Loucy (cell line): ENCODE measurements at regions not wholly inside any gene's neighbourhood (a gene's known extent, or its start where the extent isn't known, plus 50 kb on each side); places are given as distances from the start of the nearest gene placed in this dataset.

Experiments used
- EZH2phosphoT487 ChIP-seq: fragments of 200-600 bp; IDR thresholded peaks from 2 replicates; pipeline ENCODE4 v1.6.1; 2018; ENCODE audit warnings: antibody characterized with exemption, mild to moderate bottlenecking, moderate library complexity, borderline replicate concordance
- TF ChIP-seq, protein P1 (sequence below): fragments of 200-600 bp; sonication (generic); conservative IDR thresholded peaks from 2 replicates; pipeline ENCODE4 v1.5.1; 2014; ENCODE audit warnings: mild to moderate bottlenecking, antibody characterized with exemption, low read length

DNA sequence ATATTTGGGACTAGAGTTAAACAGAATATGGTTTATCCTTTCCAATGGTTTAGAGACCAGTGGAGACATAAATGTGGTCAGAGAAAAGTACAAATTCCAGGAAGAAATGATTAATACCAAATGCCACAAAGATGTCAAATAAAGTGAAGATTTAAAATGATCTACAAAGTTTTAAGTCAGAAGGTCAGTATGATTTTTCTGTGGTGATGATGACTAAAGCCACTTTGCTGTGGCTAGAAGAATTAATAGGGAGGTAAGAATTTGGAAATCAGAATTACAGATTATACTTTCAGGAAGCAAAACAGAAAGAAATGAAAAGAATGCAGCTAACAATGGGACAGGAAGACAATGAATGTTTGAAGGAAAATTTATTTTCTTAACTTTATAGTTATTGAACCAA is 91.5 kb upstream of the CDH7 start:
- TF ChIP-seq, protein P1, sequence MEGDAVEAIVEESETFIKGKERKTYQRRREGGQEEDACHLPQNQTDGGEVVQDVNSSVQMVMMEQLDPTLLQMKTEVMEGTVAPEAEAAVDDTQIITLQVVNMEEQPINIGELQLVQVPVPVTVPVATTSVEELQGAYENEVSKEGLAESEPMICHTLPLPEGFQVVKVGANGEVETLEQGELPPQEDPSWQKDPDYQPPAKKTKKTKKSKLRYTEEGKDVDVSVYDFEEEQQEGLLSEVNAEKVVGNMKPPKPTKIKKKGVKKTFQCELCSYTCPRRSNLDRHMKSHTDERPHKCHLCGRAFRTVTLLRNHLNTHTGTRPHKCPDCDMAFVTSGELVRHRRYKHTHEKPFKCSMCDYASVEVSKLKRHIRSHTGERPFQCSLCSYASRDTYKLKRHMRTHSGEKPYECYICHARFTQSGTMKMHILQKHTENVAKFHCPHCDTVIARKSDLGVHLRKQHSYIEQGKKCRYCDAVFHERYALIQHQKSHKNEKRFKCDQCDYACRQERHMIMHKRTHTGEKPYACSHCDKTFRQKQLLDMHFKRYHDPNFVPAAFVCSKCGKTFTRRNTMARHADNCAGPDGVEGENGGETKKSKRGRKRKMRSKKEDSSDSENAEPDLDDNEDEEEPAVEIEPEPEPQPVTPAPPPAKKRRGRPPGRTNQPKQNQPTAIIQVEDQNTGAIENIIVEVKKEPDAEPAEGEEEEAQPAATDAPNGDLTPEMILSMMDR: no peak
- TF ChIP-seq EZH2phosphoT487: no peak
